Fibroblast of lung (primary cell): ENCODE measurements at regions not wholly inside any gene's neighbourhood (a gene's known extent, or its start where the extent isn't known, plus 50 kb on each side); places are given as distances from the start of the nearest gene placed in this dataset.

Experiments
- DNase-seq, 2 donors: peaks; one replicate each; pipeline versions ENCODE4 v3.0.0 to v3.0.0-alpha.2; 2010; ENCODE audit warnings: low read depth in 2 of 2
- H2AFZ ChIP-seq: 2 replicates; pipeline ENCODE4 v1.5.1; 2012; ENCODE audit warnings: low read length, control low read depth, inconsistent platforms
- H3K27ac ChIP-seq: 2 replicates; pipeline ENCODE4 v1.5.1; 2011; ENCODE audit warnings: low read length, control low read depth; ENCODE audit not compliant: insufficient read depth
- H3K27me3 ChIP-seq: 2 replicates; pipeline ENCODE4 v1.5.1; 2011; ENCODE audit warnings: mild to moderate bottlenecking, low read length; ENCODE audit not compliant: control insufficient read depth, insufficient read depth
- H3K36me3 ChIP-seq: 2 replicates; pipeline ENCODE4 v1.5.1; 2011; ENCODE audit warnings: low read length; ENCODE audit not compliant: control insufficient read depth, insufficient read depth
- H3K4me1 ChIP-seq: 2 replicates; pipeline ENCODE4 v1.5.1; 2011; ENCODE audit warnings: low read length; ENCODE audit not compliant: control insufficient read depth, insufficient read depth; ENCODE audit errors: extremely low read depth
- H3K4me2 ChIP-seq: 2 replicates; pipeline ENCODE4 v1.5.1; 2011; ENCODE audit warnings: low read length, control low read depth; ENCODE audit not compliant: insufficient read depth; ENCODE audit errors: extremely low read depth
- H3K4me3 ChIP-seq, 4 experiments: fragments of 200-600 bp in 1 of 4; sonication (generic) in 1 of 4; replicated peaks in 1 of 4; 2 replicates each; pipeline ENCODE4 v1.5.1; 2011 to 2016; ENCODE audit warnings: low read length in 4 of 4, low read depth in 3 of 4, mild to moderate bottlenecking in 3 of 4, control low read depth in 2 of 4, inconsistent platforms in 1 of 4, mixed read lengths in 1 of 4; ENCODE audit not compliant: insufficient read depth in 1 of 4; ENCODE audit errors: control extremely low read depth in 1 of 4
- H3K79me2 ChIP-seq: 2 replicates; pipeline ENCODE4 v1.5.1; 2012; ENCODE audit warnings: mild to moderate bottlenecking, low read length, inconsistent platforms; ENCODE audit not compliant: control insufficient read depth, insufficient read depth
- H3K9ac ChIP-seq: 2 replicates; pipeline ENCODE4 v1.5.1; 2011; ENCODE audit warnings: mild to moderate bottlenecking, low read length, control low read depth; ENCODE audit not compliant: insufficient read depth
- H3K9me3 ChIP-seq: 2 replicates; pipeline ENCODE4 v1.5.1; 2012; ENCODE audit warnings: low read depth, low read length; ENCODE audit not compliant: control insufficient read depth, insufficient read depth
- H4K20me1 ChIP-seq: 2 replicates; pipeline ENCODE4 v1.5.1; 2011; ENCODE audit warnings: low read length; ENCODE audit not compliant: control insufficient read depth, insufficient read depth; ENCODE audit errors: extremely low read depth
- EZH2 ChIP-seq: IDR thresholded peaks from 2 replicates; pipeline ENCODE4 v1.5.1; 2012; ENCODE audit warnings: low read length, control low read depth, mild to moderate bottlenecking; ENCODE audit errors: missing control alignments
- TF ChIP-seq, protein P1 (sequence below), 2 donors: IDR thresholded peaks in 1 of 2; conservative IDR thresholded peaks in 1 of 2; 1 replicate in 1 of 2; 2 replicates in 1 of 2; pipeline ENCODE4 v1.5.1; 2011 to 2012; ENCODE audit warnings: low read length in 2 of 2, control low read depth in 1 of 2, inconsistent platforms in 1 of 2, low read depth in 1 of 2, mild to moderate bottlenecking in 1 of 2

DNA sequence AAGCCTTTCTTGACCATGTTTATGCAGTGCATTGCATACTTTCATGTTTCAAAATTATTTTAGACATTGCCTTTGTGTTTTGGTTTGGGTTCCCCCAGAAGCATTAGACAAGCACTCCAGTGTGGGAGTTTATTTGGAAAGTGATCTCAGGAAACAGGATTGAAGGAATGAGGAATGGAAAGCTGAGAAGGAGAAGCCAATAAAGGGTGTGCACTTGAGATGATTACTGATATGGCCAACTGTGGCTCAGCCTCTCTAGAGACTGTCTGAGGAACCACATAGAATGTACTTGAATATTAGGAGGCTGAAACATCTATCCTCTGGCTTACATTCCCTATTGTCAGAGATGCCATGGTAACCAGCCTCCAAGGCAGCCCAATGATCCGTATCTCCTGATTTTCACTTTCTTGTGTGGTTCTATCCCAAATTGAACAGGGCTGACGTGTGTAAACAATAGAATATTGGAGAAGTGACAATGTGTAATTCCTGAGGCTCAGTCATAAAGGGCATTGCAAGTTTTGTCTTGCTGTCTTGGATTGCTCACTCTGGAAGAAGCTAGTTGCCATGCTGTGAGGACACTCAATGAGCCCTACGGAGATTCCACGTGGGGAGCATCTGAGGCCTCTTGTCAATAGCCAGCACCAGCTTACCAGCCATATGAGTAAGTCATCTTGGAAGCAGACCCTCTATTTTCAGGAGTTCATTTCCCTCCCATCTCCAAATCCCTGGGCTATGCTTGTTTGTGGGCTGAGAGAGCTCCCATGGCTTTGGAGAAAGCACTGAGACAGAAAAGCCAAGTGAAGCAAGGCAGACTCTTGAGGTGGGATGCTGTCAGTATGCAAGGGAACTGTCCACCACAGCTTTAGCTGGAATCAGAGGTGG, 84.7 kb downstream of the SCN11A start:
- Histone ChIP-seq H3K4me1 (no peaks in the 10 kb centered on the region), H2AFZ (no peak overlapping the region), H3K4me2 (no peak overlapping the region), H3K27me3 (no peaks in the 10 kb centered on the region), H3K4me3 (no peak overlapping the region), H3K36me3 (no peaks in the 10 kb centered on the region), H3K9ac (no peak overlapping the region), H4K20me1 (no peaks in the 10 kb centered on the region), H3K9me3 (no peaks in the 10 kb centered on the region), H3K79me2 (no peaks in the 10 kb centered on the region), H3K27ac (no peak overlapping the region)
- TF ChIP-seq, protein P1, sequence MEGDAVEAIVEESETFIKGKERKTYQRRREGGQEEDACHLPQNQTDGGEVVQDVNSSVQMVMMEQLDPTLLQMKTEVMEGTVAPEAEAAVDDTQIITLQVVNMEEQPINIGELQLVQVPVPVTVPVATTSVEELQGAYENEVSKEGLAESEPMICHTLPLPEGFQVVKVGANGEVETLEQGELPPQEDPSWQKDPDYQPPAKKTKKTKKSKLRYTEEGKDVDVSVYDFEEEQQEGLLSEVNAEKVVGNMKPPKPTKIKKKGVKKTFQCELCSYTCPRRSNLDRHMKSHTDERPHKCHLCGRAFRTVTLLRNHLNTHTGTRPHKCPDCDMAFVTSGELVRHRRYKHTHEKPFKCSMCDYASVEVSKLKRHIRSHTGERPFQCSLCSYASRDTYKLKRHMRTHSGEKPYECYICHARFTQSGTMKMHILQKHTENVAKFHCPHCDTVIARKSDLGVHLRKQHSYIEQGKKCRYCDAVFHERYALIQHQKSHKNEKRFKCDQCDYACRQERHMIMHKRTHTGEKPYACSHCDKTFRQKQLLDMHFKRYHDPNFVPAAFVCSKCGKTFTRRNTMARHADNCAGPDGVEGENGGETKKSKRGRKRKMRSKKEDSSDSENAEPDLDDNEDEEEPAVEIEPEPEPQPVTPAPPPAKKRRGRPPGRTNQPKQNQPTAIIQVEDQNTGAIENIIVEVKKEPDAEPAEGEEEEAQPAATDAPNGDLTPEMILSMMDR (conservative IDR thresholded peaks at IDR 0.05 in 1 of 2, IDR thresholded peaks at IDR 0.05 in 1 of 2; ENCODE audit: low read depth in 1 of 2, low read length in 2 of 2) = no peak
- no peak for TF ChIP-seq EZH2
- no peak for DNase-seq

DNA sequence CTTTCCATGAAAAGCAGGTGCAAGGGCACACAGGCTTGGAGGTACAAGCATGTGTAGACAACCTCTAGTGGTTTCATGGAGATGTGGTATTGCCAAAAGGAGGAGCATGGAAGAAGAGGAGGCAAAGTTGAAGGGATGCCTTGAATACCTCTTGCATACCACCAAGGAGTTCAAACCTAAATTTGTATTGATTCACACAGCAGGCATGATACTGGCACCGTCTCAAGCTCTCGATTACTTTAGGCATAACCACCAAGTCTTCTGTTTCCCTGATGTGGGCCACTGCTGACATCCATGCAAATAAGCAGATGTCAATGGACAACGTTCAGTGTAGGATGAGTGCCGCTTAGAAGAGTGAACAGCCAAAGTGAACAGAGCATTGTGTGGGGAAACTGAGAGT, 87.1 kb downstream of the SCN11A start:
- Histone ChIP-seq H3K4me1 (no peaks in the 10 kb centered on the region), H3K9me3 (no peaks in the 10 kb centered on the region), H2AFZ (no peak overlapping the region), H3K4me2 (no peak overlapping the region), H3K9ac (no peak overlapping the region), H3K4me3 (no peak overlapping the region), H4K20me1 (no peaks in the 10 kb centered on the region), H3K27ac (no peak overlapping the region), H3K36me3 (no peaks in the 10 kb centered on the region), H3K27me3 (no peaks in the 10 kb centered on the region), H3K79me2 (no peaks in the 10 kb centered on the region)
- DNase-seq = no peak
- TF ChIP-seq, protein P1 (conservative IDR thresholded peaks at IDR 0.05 in 1 of 2, IDR thresholded peaks at IDR 0.05 in 1 of 2; ENCODE audit: low read depth in 1 of 2, low read length in 2 of 2) = no peak
- TF ChIP-seq EZH2 = no peak

DNA sequence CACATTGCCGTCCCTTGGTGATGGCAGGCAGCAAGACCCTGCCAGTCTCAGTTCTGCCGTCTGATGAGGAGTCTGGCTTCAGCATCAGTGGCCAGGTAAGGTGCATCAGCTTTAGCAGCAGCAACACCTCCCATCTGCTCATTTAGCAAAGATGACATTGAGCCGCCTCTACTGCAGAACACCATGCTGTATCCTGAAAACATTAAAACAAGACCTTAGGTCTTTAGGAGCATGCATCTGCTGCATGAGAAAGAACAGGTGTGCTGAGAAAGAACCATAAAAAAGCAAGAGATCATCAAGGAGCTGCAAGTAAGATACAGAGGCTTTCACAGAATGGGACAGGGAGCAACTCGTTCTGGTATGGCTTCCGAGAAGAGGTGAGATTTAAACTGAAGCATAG, 87.5 kb downstream of the SCN11A start:
- H3K36me3 ChIP-seq = no peaks in the 10 kb centered on the region
- no peak overlapping the region for H3K4me3 ChIP-seq
- no peaks in the 10 kb centered on the region for H4K20me1 ChIP-seq
- H3K9me3 ChIP-seq = no peaks in the 10 kb centered on the region
- no peak overlapping the region for H3K9ac ChIP-seq
- H2AFZ ChIP-seq = no peak overlapping the region
- H3K4me2 ChIP-seq = no peak overlapping the region
- H3K4me1 ChIP-seq = no peaks in the 10 kb centered on the region
- no peak overlapping the region for H3K27ac ChIP-seq
- H3K27me3 ChIP-seq = no peaks in the 10 kb centered on the region
- no peak for TF ChIP-seq EZH2
- TF ChIP-seq, protein P1 (conservative IDR thresholded peaks at IDR 0.05 in 1 of 2, IDR thresholded peaks at IDR 0.05 in 1 of 2; ENCODE audit: low read depth in 1 of 2, low read length in 2 of 2) = no peak
- no peaks in the 10 kb centered on the region for H3K79me2 ChIP-seq
- DNase-seq = no peak
